Activated naive CD8-positive, alpha-beta T cell treated with anti-CD3 and anti-CD28 coated beads for 36 hours (primary cell): ENCODE measurements at regions not wholly inside any gene's neighbourhood (a gene's known extent, or its start where the extent isn't known, plus 50 kb on each side); places are given as distances from the start of the nearest gene placed in this dataset.

Experiments
- DNase-seq: peaks from one replicate; pipeline ENCODE4 v3.0.0; 2021
- H3K27ac Mint-ChIP-seq: one replicate; pipeline ENCODE4 v1.8.0; 2022; ENCODE audit warnings: mild to moderate bottlenecking, moderate library complexity, mixed read lengths
- H3K27me3 Mint-ChIP-seq: one replicate; pipeline ENCODE4 v1.8.0; 2022; ENCODE audit warnings: mild to moderate bottlenecking, mixed read lengths
- H3K36me3 Mint-ChIP-seq: one replicate; pipeline ENCODE4 v1.8.0; 2021; ENCODE audit warnings: mild to moderate bottlenecking, mixed read lengths
- H3K4me1 Mint-ChIP-seq: one replicate; pipeline ENCODE4 v1.8.0; 2021; ENCODE audit warnings: mixed read lengths
- H3K4me3 Mint-ChIP-seq: one replicate; pipeline ENCODE4 v1.8.0; 2022; ENCODE audit warnings: mild to moderate bottlenecking, moderate library complexity, mixed read lengths
- H3K9me3 Mint-ChIP-seq: one replicate; pipeline ENCODE4 v1.8.0; 2022; ENCODE audit warnings: mixed read lengths

DNA sequence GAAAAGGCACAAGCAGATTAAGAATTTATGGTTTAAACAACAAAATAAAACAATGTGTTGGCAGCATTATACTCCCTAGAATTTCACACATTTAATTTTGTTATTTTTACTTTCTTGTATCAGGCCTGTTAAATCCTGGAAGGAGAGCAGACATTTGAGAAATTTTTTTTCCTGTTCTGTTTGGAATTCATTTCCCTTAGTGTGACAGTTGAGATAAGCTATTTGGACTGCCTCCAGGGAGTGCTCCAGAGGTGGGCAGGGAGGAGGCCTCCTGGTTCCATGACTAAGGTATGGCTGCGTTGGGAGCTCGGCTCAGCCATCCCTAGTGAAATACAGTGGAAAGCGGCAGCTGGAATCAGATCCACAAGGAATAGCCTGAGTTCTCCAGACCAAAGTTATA lies 185.7 kb downstream of the KCNRG start:
- Mint-ChIP-seq H3K9me3 (no peaks in the 10 kb centered on the region), H3K4me3 (no peak overlapping the region), H3K27ac (no peak overlapping the region), H3K27me3 (peaks cover 6% of the 10 kb centered on the region), H3K4me1 (no peaks in the 10 kb centered on the region), H3K36me3 (no peaks in the 10 kb centered on the region)
- no peak for DNase-seq

- no peak for DNase-seq
- no peaks in the 10 kb centered on the region for H3K4me1 Mint-ChIP-seq
- H3K9me3 Mint-ChIP-seq = no peaks in the 10 kb centered on the region
- H3K27ac Mint-ChIP-seq = no peak overlapping the region
- peaks cover 6% of the 10 kb centered on the region for H3K27me3 Mint-ChIP-seq
- no peak overlapping the region for H3K4me3 Mint-ChIP-seq
- no peaks in the 10 kb centered on the region for H3K36me3 Mint-ChIP-seq
These were observed 187.2 kb downstream of the KCNRG start for GRCh38 chr13:50202485-50202884.

DNA sequence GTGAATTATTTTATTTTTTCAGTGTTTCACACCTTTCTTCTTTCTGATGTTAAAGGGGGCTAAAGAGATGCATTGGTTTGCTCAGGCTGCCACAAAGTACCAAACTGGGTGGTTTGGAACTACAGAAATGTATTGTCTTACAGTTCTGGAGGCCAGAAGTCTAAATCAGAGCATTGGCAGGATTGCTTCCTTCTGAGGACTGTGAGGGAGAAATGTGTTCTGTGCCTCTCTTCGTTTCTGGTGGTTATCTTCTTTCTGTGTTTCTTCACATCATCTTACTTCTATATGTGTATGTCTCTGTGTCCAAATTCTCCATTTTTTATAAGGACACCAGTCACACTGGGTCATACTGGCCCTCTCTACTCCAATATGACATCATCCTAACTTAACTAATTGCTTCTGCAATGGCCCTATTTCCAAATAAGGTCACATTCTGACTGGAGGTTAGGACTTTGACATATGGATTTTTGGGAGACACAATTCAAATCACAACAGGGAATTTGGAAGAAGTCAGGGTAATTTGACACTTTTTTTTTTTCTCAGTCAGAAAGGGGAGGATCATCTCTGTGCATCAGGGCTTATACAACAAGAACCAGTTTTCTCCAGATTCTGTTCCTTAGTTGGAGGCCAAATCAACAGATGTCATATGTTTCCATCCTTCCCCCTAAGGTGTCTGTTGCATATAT lies 188.2 kb downstream of the KCNRG start:
- Mint-ChIP-seq H3K27ac (no peak overlapping the region), H3K27me3 (peaks cover 6% of the 10 kb centered on the region), H3K9me3 (no peaks in the 10 kb centered on the region), H3K4me3 (no peak overlapping the region), H3K36me3 (no peaks in the 10 kb centered on the region), H3K4me1 (no peaks in the 10 kb centered on the region)
- DNase-seq = no peak

DNA sequence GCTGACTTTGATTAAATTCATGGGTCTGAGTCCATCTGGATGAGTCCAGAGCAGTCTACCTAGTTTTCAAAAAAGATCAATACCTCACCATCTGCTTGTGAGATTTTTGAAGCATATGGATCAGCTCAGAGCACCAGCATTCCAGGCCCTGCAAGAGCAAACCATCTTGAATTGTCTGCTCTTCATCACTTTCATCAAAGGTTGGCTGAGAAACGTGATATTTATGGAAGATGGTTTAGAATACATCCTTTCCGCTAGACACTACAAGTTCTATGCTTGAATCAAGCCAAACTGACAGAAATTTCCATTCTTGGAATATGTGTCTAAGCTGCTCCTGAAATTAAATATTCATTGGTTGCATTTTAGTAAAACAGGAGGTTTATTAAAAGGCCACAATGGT lies 190.3 kb downstream of the KCNRG start:
- Mint-ChIP-seq H3K36me3 (no peaks in the 10 kb centered on the region), H3K27ac (no peak overlapping the region), H3K9me3 (no peaks in the 10 kb centered on the region), H3K4me1 (peaks cover 6% of the 10 kb centered on the region), H3K4me3 (no peak overlapping the region), H3K27me3 (peaks cover 12% of the 10 kb centered on the region)
- DNase-seq = no peak

DNA sequence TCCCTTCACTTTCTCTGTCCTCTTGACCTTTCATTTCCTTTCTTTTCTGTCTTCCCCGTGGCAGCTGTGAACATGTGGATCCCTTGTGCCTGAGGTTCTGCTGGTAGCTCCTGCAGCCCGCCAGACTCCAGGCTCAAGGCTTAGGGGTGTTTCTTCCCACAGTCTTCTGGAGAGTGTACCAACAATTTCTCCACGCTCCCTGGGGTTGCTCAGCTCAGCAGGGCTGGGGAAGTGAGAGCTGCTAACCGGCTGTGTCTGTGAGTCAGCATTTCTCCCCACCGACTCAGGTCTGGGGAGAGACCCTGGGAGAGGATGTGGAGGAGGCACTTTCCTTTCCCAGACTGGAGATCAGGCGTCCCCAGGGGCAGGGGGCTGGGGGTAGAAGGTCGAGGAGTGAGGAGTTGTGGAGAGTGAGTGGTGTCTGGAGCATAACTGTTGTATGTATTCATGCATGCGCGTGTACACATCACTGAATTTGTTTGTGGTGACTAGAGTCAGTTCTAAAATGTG lies 193.6 kb downstream of the KCNRG start:
- peaks cover 10% of the 10 kb centered on the region for H3K36me3 Mint-ChIP-seq
- no peak overlapping the region for H3K27ac Mint-ChIP-seq
- peaks cover 16% of the 10 kb centered on the region for H3K27me3 Mint-ChIP-seq
- H3K9me3 Mint-ChIP-seq = peaks cover 10% of the 10 kb centered on the region
- H3K4me3 Mint-ChIP-seq = no peak overlapping the region
- peaks cover 6% of the 10 kb centered on the region for H3K4me1 Mint-ChIP-seq
- peak; percentile 6 for DNase-seq

DNA sequence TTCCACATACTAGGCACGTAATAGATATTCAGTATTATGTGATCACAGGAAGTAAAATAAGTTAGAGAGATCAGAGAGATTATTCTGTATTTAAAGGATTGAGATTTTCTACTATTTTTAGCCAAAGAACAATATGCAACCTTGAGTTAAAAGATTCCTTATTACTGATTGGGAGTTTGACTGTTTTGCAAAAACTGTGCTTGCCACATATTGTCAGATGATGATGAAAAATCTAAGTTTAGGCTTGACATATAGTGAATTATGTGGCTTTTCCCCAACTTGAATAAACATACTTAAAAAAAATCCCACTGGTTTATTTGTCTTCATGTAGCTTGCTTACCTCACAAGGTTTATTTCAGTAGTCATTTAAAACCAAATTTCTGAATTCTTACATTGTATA lies 194.4 kb downstream of the KCNRG start:
- no peak overlapping the region for H3K27ac Mint-ChIP-seq
- no peak overlapping the region for H3K4me3 Mint-ChIP-seq
- H3K27me3 Mint-ChIP-seq = peaks cover 10% of the 10 kb centered on the region
- peaks cover 10% of the 10 kb centered on the region for H3K9me3 Mint-ChIP-seq
- peaks cover 11% of the 10 kb centered on the region for H3K4me1 Mint-ChIP-seq
- H3K36me3 Mint-ChIP-seq = peaks cover 10% of the 10 kb centered on the region
- DNase-seq = no peak

DNA sequence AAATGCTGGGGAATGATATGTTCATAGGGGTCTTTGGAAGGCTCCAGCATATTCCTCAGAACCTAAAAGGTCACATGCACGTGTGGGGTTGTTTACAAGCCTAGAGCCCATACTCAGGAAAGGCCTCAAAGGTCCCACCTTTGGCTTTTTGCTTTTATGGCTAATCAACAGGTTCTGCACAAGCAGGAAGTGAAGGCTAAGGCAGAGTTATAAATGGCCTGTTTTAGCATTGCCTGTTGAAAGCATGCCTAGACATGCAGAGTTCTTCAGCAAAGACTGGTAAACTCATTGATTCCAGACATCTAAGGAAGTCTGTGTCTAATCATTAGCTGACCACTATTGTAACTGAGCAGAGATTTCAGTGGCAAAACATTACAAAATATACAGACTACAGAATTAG lies 198.3 kb downstream of the KCNRG start:
- Mint-ChIP-seq H3K27me3 (peaks cover 10% of the 10 kb centered on the region), H3K4me3 (no peak overlapping the region)
- no peak for DNase-seq

GRCh38 chr13:50214514-50214913 lies 199.3 kb downstream of the KCNRG start:
- Mint-ChIP-seq H3K9me3 (peaks cover 14% of the 10 kb centered on the region), H3K27ac (no peak overlapping the region), H3K27me3 (peaks cover 6% of the 10 kb centered on the region), H3K4me1 (peaks cover 6% of the 10 kb centered on the region), H3K36me3 (peaks cover 10% of the 10 kb centered on the region), H3K4me3 (no peak overlapping the region)
- no peak for DNase-seq

More for the DNA sequence above, 198.3 kb downstream of the KCNRG start:
- peaks cover 10% of the 10 kb centered on the region for H3K36me3 Mint-ChIP-seq
- no peak overlapping the region for H3K27ac Mint-ChIP-seq
- peaks cover 14% of the 10 kb centered on the region for H3K9me3 Mint-ChIP-seq
- H3K4me1 Mint-ChIP-seq = peaks cover 12% of the 10 kb centered on the region

DNA sequence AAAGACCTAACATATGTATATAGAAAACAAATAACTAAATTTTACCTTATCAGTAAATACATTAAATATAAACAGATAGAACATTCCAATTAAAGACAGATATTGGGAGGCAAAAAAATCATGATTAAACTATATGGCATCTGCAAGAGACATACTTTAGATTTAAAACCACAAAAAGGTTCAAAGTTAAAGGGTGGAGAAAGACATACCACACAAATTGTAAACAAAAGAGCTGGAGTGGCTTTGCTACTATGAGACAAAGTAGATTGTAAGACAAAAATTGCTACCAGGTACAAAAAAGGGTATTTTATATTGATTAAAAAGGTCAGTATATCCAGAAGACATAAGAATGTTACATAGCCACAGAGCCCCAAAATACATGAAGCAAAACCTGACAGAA lies 200.2 kb downstream of the KCNRG start:
- Mint-ChIP-seq H3K27ac (no peak overlapping the region), H3K27me3 (peaks cover 12% of the 10 kb centered on the region), H3K4me3 (no peak overlapping the region), H3K36me3 (peaks cover 10% of the 10 kb centered on the region), H3K9me3 (peaks cover 16% of the 10 kb centered on the region), H3K4me1 (peaks cover 6% of the 10 kb centered on the region)
- no peak for DNase-seq

DNA sequence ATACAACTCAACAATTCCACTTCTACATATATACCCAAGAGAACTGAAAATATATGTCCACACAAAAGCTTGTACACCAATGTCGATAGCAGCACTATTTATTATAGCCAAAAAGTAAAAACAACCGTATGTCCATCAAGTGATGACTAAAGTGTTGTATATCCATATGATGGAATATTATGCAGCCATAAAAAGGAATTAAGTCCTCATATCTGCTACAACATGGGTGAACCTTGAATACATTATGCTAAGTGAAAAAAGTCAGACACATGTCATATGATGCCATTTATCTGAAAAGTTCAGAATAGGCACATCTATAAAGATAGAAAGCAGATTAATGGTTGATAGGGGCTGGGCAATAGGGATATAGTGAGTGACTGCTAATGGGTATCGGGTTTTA lies 204.5 kb downstream of the KCNRG start:
- H3K27ac Mint-ChIP-seq = no peak overlapping the region
- peaks cover 2% of the 10 kb centered on the region for H3K4me1 Mint-ChIP-seq
- H3K27me3 Mint-ChIP-seq = peaks cover 16% of the 10 kb centered on the region
- peaks cover 7% of the 10 kb centered on the region for H3K9me3 Mint-ChIP-seq
- no peaks in the 10 kb centered on the region for H3K36me3 Mint-ChIP-seq
- no peak for DNase-seq
- no peak overlapping the region for H3K4me3 Mint-ChIP-seq

GRCh38 chr13:50220938-50221337 lies 205.7 kb downstream of the KCNRG start:
- H3K27ac Mint-ChIP-seq = no peak overlapping the region
- DNase-seq = no peak
- peaks cover 8% of the 10 kb centered on the region for H3K4me1 Mint-ChIP-seq
- no peaks in the 10 kb centered on the region for H3K36me3 Mint-ChIP-seq
- H3K4me3 Mint-ChIP-seq = no peak overlapping the region
- H3K27me3 Mint-ChIP-seq = peaks cover 16% of the 10 kb centered on the region
- peaks cover 7% of the 10 kb centered on the region for H3K9me3 Mint-ChIP-seq

GRCh38 chr13:50222569-50223332 lies 207.5 kb downstream of the KCNRG start:
- no peak for DNase-seq
- Mint-ChIP-seq H3K36me3 (no peaks in the 10 kb centered on the region), H3K4me1 (peaks cover 23% of the 10 kb centered on the region), H3K27me3 (peaks cover 16% of the 10 kb centered on the region), H3K4me3 (no peak overlapping the region), H3K27ac (no peak overlapping the region), H3K9me3 (peaks cover 2% of the 10 kb centered on the region)

GRCh38 chr13:50224534-50224933 lies 209.3 kb downstream of the KCNRG start:
- Mint-ChIP-seq H3K27ac (no peak overlapping the region), H3K4me3 (no peak overlapping the region), H3K4me1 (peaks cover 31% of the 10 kb centered on the region), H3K36me3 (no peaks in the 10 kb centered on the region), H3K27me3 (peaks cover 16% of the 10 kb centered on the region), H3K9me3 (peaks cover 2% of the 10 kb centered on the region)
- peak; percentile 23 for DNase-seq

GRCh38 chr13:50225193-50226155 lies 210.2 kb downstream of the KCNRG start:
- H3K36me3 Mint-ChIP-seq = no peaks in the 10 kb centered on the region
- H3K27ac Mint-ChIP-seq = no peak overlapping the region
- no peak overlapping the region for H3K4me3 Mint-ChIP-seq
- peaks cover 9% of the 10 kb centered on the region for H3K27me3 Mint-ChIP-seq
- H3K9me3 Mint-ChIP-seq = peaks cover 2% of the 10 kb centered on the region
- H3K4me1 Mint-ChIP-seq = peaks cover 39% of the 10 kb centered on the region
- DNase-seq = no peak
